Activated CD8-positive, alpha-beta memory T cell treated with anti-CD3 and anti-CD28 coated beads for 48 hours (primary cell): ENCODE measurements at regions not wholly inside any gene's neighbourhood (a gene's known extent, or its start where the extent isn't known, plus 50 kb on each side); places are given as distances from the start of the nearest gene placed in this dataset.
"Not testable (repeated sequence)": the region's sequence is repeated elsewhere in the genome, so short reads cannot be mapped to it uniquely, and the experiment has no call there.

Source experiments
- DNase-seq, 3 experiments: peaks; one replicate each; pipeline ENCODE4 v3.0.0-alpha.2; 2020; ENCODE audit warnings: low read depth in 2 of 3, low spot score in 2 of 3

DNA sequence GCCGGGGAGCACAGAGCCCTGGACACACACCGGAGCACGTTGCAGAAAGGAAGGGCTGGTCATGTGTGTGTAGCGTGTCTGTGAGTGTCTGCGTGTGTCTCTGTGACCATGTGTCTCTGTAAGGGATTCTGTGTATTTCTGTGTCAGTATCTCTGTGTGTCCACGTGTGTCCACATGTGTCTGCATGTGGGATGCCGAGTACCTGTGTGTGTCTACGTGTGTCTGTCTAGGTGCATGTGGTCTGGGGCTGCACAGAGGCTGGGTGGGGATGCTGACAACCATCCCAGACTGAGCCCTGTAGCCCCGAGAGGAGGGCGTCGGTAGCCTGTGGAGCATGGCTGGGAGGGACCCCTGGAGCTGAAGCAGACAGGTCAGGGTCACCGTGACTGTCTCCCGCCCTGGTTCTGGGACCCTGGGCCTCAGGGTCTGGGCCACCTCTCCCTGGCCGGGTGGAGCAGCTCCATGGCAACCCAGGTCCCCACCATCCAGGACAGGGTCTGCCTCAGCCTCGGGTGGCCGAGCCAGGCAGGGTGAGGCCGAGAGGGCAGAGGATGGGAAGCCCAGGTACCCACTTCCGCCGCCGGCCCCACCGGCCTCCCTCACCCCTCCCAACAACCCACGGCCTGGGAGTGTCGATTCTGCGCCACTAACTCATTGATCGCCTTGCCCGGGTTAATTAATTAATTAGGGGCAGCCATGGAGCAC is 122.7 kb downstream of the FAM53A start:
- no peak for DNase-seq

DNA sequence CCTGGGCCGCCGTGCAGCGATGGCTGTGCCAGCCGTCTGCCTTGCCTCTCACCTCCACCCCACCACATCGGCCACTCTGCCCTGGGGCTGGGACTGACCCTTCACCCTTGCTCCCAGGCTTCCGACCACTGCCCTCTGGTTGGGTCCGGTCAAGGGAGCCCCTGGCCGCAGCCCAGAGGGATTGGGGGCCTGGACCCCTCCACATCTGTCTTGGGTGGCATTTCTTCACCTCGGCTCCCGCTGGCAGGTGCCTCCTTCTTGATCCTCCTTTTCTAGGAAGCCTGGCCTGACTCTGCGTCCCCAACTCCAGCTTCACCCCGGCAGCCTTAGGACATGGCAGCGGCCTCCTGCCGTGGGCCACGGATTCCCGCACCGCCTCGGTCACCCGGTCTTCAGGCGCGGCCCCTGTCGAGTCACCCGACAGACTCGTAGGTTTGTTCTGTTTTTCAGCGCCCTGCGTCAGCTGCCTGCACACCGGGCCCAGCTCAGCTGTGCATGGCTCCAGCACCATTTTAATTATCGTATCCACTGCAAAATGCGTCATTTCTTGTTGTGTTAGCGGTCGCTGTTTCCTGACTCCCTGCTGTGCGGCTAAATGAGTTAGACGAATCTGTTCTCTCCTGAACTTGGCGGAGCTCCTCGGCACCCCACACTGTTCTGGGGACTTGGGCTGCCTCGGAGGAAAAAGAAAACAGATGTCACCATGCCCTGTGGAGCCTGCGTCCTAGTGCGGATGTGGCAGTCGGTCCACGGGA is 124.0 kb downstream of the FAM53A start:
- DNase-seq, result no peak

DNA sequence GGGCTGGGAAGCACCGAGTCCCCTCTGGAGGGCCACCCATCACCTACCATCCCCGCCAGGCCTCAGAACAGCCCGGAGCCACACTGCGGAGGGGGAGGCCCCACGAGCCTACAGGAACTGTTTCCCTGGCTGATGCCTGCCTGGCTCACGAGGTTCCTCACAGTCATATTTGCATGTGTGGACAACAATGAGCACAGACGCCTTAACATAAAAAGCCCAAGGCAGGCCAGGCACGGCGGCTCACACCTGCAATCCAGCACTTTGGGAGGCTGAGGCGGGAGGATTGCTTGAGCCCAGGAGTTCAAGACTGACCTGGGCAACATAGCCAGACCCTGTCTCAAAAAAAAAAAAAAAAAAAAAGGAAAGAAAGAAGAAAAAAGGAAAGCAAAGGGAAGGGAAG is 125.9 kb downstream of the FAM53A start:
- DNase-seq, result no peak

DNA sequence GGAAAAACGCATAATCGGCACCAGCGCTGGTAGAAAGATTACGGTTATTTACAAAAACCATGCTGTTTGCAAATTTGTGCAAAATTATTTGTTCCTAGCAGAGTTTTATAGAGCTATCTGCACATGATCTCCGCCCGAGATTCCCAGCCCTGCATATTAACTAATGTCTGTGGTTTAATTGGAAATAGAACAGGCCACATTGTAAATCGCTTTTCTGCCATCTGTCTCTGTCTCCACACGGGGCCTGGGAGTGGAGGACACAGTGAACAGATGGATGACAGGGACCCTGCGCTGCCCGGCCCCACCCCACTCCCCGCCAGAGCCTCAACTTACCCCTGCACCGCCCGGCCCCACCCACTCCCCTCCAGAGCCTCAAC is 126.9 kb downstream of the FAM53A start:
- no peak for DNase-seq

DNA sequence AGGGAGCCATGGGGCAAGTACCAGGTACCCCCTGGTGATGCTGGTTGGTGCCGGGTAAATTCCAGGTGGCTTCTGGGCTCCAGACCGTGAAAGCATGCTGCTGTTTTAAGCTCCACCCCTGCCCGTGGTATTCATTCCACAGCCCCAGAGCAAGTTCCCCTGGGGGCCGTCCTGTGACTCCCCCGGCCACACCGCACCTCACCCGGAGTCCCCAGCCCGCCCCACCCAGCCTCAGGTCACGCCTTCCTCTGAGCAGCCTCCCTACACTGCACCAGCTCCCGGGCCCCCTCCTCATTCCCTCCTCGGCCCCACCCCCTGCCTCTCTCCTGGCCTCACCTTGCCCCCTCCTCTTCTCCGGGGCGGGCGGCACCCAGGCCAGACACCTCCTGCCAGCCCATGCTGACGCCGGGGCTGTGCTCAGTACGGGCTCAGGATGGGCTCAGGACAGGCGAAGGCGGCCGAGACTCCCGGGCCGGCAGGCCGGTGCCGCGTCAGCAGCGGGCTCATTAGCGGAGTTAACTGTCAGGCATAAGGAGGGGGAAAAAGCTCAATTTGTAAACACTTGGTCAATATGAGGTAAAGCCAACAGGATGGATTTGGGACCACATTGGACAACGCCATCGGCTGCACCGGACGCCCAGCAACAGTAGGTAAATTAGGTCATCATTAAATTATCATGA is 127.4 kb downstream of the FAM53A start:
- no peak for DNase-seq

DNA sequence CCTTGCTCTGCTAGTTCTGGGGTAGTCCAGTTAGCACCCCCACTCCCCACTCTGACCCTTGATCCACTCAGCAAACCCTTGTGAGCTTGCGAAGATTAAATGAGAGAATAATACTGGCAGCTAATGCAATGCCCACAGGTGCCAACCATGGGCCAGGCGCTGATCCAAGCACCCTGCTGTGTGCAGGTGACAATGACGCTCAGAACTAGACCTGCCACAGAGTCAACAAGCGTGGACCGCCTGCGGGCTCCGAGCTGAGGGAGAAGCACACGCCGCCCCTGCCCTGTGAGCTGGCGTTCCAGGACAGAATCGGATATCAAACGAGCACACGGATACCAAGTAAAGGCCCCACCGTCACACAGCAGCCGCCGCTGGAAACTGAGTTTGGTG is 129.2 kb downstream of the FAM53A start:
- no peak for DNase-seq

DNA sequence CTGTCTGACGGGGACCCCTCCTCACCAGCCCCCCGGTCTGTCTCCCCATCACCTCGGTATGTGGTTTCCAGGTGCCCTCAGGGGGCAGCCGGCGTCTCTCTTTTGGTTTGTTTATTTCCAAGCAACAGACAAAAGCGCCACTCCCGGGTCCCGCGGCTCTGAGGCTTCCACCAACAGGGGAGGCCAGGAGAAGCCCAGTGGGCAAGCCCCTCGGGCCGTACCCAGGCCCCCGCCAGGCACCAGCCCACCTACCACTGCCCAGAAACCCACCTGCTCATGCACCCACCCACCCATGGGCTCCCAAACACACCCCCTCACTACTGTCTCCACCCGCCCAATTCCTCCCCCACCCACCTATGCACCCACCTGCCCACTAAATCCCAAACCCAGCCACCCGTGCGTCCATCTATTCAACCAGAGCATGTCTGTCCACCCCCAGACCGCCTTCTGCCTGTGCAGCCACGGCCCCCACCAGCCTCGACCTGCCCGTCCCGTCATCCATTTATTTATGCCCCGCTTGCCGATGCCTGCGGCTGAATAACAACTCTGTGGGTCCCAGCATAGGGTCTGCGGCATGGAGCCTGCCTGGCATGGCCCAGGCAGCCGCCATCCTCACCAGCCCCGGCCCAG is 129.8 kb downstream of the FAM53A start:
- no peak for DNase-seq

DNA sequence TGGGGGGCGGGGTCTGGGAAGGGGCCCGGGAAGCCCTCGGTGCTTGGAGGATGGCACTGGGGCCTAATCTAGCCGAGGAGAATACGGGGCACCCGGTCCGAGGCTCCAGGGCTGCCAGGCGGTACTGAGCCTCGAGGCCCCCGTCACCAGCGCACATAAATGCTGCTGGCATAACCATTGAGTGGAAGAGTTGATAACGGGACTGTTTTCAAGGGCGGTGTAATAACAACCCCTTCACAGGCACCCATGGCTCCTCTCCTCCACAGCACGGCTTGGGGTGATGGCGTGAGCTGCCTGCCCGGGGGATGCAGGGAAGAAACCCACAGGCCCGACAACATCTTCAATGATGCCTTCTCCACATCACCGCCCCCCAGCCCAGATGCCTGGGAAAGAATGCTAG is 130.7 kb downstream of the FAM53A start:
- no peak for DNase-seq

DNA sequence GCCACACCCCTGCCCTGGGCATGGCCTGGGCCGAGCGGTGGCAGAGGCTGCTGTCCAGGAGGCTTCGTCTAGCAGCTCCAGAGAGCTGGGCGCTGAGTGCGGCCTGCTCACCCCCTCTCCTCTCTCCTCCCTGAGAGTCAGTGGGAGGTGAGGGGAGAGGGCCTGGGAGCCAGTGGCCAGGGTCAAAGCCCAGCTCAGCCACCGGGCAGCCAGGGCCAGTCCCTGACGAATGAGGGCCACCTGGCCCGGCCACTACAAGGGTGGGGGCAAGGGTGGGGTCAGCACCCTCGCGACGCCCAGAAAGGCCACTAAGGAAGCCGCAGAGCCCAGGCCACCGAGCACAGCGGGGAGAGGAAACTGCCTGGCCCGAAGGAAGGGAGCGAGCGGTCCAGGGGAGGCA is 131.7 kb downstream of the FAM53A start:
- no peak for DNase-seq

DNA sequence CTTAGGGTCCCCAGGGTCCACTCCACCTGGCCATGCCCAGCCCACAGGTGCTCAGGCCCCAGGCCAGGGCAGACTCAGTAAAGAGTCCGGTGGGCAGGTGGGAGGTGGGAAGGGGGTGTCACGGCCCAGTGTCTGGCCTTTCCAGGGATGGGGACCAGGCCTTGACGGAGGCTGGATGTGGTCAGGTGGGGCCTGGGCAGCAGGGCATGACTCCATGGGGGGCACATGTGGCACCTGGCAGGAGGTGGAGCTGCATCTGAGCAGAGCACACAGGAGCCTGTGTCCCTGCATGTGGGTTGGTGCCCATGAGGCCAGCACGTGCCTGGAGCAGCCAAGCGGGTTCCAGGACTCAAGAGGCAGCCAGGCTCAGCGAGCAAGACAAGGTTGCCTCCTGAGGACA is 132.9 kb downstream of the FAM53A start:
- DNase-seq, result no peak

DNA sequence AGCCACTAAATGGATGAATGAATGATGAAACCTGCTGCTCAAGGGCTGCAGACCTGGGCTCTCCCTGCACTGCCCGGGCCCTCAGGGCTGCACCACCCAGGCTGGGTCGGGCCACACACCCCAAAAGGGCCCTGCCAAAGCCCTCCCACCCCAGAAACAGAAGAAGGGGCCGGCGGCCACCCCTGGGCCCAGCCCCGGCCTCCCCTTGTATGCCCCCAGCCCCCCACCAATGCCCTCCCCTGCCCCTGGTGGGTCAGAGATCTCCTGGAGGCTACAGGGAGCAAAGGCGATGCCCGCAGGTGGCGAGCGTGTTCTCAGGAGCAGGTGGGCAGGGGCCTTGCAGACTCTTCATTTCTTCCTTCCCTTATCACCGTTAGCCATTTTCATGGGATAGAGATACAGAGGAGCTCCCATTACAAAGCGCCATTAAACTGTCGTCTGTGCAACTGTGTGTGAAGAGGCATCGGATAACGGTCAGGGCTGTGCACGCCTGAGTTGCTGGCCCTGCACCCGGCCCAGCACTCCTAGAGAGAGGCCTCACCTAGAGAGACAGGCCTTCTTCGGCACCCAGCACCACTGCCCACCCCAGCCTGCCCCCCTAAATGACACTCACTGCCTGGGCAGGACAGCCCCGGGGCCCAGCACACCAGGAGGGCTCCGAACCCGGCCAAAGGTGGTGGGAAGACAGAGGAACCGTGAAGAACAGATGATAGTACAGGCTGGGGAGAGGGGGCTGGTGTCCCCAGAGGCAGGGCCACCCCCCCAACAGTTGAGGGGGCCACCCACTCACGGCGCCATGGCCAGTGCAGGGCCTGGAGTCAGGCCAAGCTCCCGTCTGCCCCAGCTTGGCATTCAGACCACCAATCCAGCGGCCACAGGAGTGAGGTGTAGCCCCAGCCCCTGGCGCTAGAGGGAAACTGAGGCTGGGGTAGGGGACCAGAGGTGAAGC is 133.7 kb downstream of the FAM53A start:
- no peak for DNase-seq

DNA sequence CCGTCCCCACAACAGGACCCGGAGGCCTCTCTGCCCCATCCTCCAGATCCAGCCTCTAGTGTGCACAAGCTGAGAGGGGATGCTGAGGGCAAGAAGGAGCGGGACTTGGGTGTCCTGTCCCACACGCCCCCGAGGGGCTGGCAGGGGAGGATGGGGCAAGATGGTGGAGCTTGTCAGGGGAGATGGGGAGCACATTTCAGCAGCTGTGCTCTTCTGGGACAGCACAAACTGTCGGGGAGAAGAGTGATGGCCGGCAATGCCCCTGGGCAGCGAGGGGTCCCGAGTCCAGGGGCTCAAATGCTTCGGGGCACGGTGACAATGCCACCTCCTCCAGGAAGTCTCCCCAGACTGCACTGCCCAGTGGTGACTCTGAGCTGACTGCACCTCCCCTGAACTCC is 134.5 kb downstream of the FAM53A start:
- no peak for DNase-seq

DNA sequence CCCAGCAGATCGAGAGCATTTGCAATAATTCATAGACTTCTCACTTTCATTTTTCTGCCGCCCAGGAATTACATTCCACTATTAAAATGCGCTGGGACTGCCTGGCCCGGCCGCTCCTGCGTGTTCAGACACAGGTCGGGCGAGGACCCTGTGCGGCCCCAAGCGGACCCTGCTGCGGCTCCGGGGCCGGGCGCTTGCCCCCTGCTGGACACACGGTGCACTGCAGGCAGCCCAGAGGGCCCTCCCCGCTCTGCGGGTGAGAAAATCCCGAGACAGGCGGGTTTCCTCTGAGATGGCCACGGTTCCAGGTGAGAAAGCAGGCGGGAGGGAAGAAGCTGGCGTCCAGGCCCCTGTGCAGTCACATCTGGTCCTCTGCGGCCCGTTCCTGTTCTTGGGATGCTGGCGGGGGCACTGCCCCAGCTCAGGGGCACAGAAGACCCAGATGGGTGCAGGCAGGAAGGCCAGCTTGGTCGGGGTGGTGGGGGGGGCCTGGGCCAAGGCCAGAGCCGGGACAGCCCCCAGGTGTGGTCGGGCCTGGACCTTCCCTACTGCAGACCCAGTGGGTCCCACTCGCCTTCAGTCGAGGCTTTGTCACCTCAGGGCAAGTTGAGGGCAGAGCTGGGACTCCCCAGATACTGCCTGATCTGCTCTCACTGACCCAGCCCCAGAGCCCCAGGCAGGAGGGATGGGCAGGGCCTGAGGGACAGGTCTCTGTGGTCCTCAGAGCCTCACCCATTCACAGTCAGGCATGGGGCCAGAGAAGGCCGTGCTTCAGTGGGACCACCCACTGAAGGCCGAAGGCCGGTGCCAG is 135.1 kb downstream of the FAM53A start:
- DNase-seq, result peak; percentile 29 to 49 (median 30)

DNA sequence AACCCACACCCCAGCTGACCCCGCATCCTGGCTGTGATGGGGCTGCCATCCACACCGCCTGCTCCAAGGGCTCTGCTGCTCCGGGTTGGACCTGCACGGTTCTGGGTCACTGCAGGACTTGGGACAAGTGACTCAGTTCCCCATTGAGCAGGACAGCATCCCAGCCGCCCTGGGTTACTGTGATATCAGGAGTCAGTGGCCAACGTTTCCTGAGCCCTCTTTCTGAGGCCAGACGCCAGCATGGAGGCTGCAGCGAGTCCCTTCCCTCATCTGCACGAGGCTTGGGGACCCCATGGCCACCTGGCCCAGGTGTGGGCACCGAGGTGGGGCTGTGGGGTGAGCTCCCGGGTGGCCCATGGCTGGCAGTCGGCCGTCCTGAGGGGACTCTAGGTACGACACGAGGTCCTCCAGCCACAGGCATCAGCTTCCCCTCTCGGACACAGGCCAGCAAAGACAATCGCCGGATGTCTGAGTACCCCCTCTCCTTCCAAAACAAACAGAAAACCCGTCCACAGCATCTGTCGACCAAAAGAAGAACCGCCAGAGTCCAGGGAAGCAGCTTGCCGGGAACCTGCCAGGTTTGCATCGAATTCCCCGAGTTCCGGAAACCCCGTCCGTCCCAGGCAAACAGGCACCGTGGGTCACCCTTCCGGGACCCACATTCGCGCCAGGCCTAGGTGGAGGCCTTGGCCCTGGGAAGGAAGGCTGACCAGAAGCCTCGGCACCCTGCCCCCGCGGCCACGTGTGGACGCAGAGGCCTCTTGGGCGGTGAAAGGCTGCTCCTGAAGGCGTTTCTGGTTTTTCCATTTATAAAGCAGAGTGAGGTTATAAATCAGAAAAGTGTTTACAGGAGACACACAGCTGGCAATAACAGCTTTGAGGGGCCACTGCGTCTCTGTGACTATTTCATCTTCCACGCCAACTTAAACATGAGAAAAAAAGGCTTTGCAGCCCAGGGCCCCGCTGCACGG is 136.0 kb downstream of the FAM53A start:
- DNase-seq, result no peak

DNA sequence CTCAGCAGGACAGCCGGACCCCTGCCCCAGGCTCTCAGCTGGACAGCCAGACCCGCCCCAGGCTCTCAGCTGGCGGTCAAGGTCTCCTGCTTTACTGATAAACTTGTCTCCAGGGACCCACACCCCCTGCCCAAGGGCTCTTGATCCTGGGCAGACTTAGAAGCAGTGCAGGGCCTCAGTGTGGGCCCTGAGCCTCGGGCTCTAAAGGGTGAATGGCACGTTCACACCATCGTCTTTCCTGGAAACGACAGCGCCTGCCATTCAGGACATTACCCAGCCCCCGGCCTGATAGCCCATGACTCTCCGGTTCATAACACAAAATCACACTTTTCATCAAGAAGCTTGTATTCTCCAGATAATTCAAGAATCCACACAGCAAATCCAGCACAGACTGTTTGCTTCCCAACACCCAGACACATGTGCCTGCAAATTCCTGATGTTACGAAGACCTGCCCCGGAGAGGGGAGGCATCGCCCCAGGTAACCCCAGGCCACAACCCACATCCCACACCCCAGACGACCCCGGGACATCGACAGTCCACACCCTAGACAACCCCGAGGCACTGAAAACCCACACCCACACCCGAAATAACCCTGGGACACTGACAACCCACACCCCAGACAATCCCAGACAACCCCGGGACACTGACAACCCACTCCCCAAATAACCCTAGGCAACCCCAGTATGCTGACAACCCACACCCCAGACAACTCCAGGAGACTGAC is 136.8 kb downstream of the FAM53A start:
- DNase-seq, result no peak

DNA sequence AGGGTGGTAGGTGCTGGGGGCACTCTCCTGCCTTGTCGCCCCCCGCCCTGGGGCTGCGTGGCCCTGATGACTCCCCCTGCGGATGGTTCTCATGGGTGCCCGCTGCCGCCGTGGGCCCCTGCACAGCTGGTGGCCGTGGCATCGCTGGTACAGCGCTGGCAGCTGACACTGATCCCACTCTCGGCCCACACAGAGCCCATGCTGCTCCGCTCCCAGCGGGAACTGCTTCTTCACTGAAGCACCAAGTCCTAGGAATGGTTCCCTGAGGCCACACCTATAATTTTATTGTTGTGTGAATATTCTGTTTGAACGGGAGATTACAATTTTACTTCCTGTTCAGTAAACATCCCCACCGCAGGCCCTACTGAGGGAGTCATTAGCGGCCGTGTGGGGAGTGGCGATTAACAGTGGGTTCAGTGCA is 138.6 kb upstream of the NKX1-1 start:
- DNase-seq, result no peak

DNA sequence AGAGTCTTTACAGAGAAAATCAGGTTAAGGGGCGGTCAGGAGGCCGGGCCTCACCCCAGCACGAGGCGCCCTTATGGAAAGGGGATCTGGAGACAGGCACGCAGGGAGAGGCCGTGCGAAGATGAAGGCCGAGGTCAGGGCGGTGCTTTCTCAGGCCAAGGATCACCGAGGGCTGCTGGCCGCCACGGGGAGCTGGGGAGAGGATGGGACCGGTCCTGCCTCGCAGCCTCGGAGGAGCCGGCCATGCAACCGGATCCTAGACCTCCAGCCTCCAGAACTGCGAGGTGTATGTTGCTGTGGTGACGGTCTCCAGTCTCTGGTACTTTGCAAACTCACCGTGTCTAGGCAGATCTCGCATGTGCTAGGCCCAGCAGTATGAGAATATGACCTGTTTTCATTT is 138.2 kb upstream of the NKX1-1 start:
- DNase-seq, result not testable (repeated sequence)

DNA sequence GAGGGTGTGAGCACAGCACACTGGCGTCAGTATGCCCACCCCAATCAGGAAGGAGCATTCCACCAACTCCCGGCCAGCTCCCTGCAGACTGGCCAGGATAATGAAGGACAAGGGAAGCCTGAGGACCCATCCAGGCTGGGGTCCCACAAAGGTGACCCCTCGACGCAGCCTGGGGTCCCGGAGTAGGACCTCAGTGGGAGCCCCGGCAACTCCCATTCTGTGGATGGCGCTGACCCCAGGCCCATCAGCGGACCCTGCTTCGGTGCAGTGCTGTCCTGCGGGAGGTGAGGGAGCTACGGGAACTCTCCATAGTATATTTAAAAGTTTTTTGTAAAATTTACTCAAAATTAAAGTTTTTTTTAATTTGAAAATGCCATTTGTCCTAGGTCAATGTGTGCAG is 137.7 kb upstream of the NKX1-1 start:
- DNase-seq, result no peak
